Mesenchymal stem cell (in vitro differentiated cells and primary cell): ENCODE measurements at regions not wholly inside any gene's neighbourhood (a gene's known extent, or its start where the extent isn't known, plus 50 kb on each side); places are given as distances from the start of the nearest gene placed in this dataset.

Source experiments
- DNase-seq: peaks from one replicate; pipeline ENCODE4 v3.0.0-alpha.2; 2013
- H2AFZ ChIP-seq: one replicate; pipeline ENCODE4 v1.6.1; 2013; ENCODE audit warnings: low read depth, mild to moderate bottlenecking, control low read depth, inconsistent platforms, low read length, moderate library complexity
- H2AK5ac ChIP-seq: 2 replicates; pipeline ENCODE4 v1.6.1; 2013; ENCODE audit warnings: low read length, moderate library complexity, mild to moderate bottlenecking, inconsistent platforms; ENCODE audit not compliant: severe bottlenecking
- H2BK120ac ChIP-seq: one replicate; pipeline ENCODE4 v1.6.1; 2013; ENCODE audit warnings: low read depth, mild to moderate bottlenecking, inconsistent platforms, low read length, moderate library complexity
- H2BK12ac ChIP-seq, 2 experiments: one replicate each; pipeline ENCODE4 v1.6.1; 2013; ENCODE audit warnings: inconsistent platforms in 2 of 2, low read length in 2 of 2, mild to moderate bottlenecking in 2 of 2, moderate library complexity in 2 of 2, control low read depth in 1 of 2
- H2BK15ac ChIP-seq: one replicate; pipeline ENCODE4 v1.6.1; 2013; ENCODE audit warnings: mild to moderate bottlenecking, low read depth, inconsistent platforms; ENCODE audit not compliant: poor library complexity, severe bottlenecking
- H2BK5ac ChIP-seq: 2 replicates; pipeline ENCODE4 v1.6.1; 2013; ENCODE audit warnings: low read depth, mild to moderate bottlenecking, low read length, control low read depth, inconsistent platforms; ENCODE audit not compliant: poor library complexity, severe bottlenecking
- H3K14ac ChIP-seq, 2 experiments: one replicate each; pipeline ENCODE4 v1.6.1; 2013; ENCODE audit warnings: inconsistent platforms in 2 of 2, low read length in 2 of 2, control low read depth in 1 of 2, mild to moderate bottlenecking in 1 of 2, moderate library complexity in 1 of 2
- H3K18ac ChIP-seq, 2 experiments: one replicate each; pipeline ENCODE4 v1.6.1; 2013; ENCODE audit warnings: inconsistent platforms in 2 of 2, low read length in 2 of 2, control low read depth in 1 of 2, low read depth in 1 of 2, mild to moderate bottlenecking in 1 of 2
- H3K23ac ChIP-seq, 2 experiments: one replicate each; pipeline ENCODE4 v1.6.1; 2013; ENCODE audit warnings: inconsistent platforms in 2 of 2, low read length in 2 of 2, mild to moderate bottlenecking in 2 of 2, moderate library complexity in 2 of 2, control low read depth in 1 of 2
- H3K27ac ChIP-seq: 2 replicates; pipeline ENCODE4 v1.5.1; 2013; ENCODE audit warnings: mild to moderate bottlenecking, moderate library complexity, low read length, control low read depth, inconsistent platforms; ENCODE audit not compliant: poor library complexity, severe bottlenecking
- H3K27me3 ChIP-seq, 2 experiments: 2 replicates each; pipeline versions ENCODE4 v1.6.1 to v1.7.0; 2013; ENCODE audit warnings: low read length in 2 of 2, mild to moderate bottlenecking in 2 of 2, moderate library complexity in 2 of 2, control low read depth in 1 of 2, inconsistent platforms in 1 of 2; ENCODE audit not compliant: control insufficient read depth in 1 of 2, insufficient read depth in 1 of 2
- H3K36me3 ChIP-seq, 2 experiments: 2 replicates each; pipeline versions ENCODE4 v1.6.1 to v1.7.0; 2013; ENCODE audit warnings: low read length in 2 of 2, control low read depth in 1 of 2, inconsistent platforms in 1 of 2, low read depth in 1 of 2, mild to moderate bottlenecking in 1 of 2; ENCODE audit not compliant: insufficient read depth in 2 of 2, control insufficient read depth in 1 of 2
- H3K4ac ChIP-seq, 2 experiments: one replicate each; pipeline ENCODE4 v1.6.1; 2013; ENCODE audit warnings: inconsistent platforms in 2 of 2, low read length in 2 of 2, mild to moderate bottlenecking in 2 of 2, moderate library complexity in 2 of 2, control low read depth in 1 of 2, low read depth in 1 of 2
- H3K4me1 ChIP-seq: 2 replicates; pipeline ENCODE4 v1.6.1; 2013; ENCODE audit warnings: low read depth, low read length, control low read depth; ENCODE audit not compliant: control insufficient read depth, insufficient read depth
- H3K4me2 ChIP-seq: 2 replicates; pipeline ENCODE4 v1.6.1; 2013; ENCODE audit warnings: low read length, mild to moderate bottlenecking, inconsistent platforms; ENCODE audit not compliant: poor library complexity, severe bottlenecking
- H3K4me3 ChIP-seq, 2 experiments: 2 replicates each; pipeline versions ENCODE4 v1.5.1 to v1.7.0; 2013; ENCODE audit warnings: low read length in 2 of 2, mild to moderate bottlenecking in 2 of 2, control low read depth in 1 of 2, low read depth in 1 of 2; ENCODE audit not compliant: insufficient read depth in 1 of 2
- H3K79me1 ChIP-seq: replicated peaks from 2 replicates; pipeline ENCODE4 v1.6.1; 2013; ENCODE audit warnings: mild to moderate bottlenecking, control low read depth, low read length, inconsistent platforms; ENCODE audit not compliant: poor library complexity, severe bottlenecking
- H3K9ac ChIP-seq: 2 replicates; pipeline ENCODE4 v1.7.0; 2013; ENCODE audit warnings: mild to moderate bottlenecking, low read length, moderate library complexity
- H3K9me3 ChIP-seq: 2 replicates; pipeline ENCODE4 v1.7.0; 2013; ENCODE audit warnings: mild to moderate bottlenecking, low read length; ENCODE audit not compliant: control insufficient read depth
- H4K8ac ChIP-seq: one replicate; pipeline ENCODE4 v1.6.1; 2013; ENCODE audit warnings: inconsistent platforms, mild to moderate bottlenecking, low read length, moderate library complexity
- H4K91ac ChIP-seq: one replicate; pipeline ENCODE4 v1.6.1; 2013; ENCODE audit warnings: mild to moderate bottlenecking, low read length, inconsistent platforms
- WGBS: methylation state at CpG from one replicate; pipeline ENCODE4 v1.1.7; 2013; ENCODE audit warnings: mixed read lengths; 5-methylcytosine and 5-hydroxymethylcytosine counted together

DNA sequence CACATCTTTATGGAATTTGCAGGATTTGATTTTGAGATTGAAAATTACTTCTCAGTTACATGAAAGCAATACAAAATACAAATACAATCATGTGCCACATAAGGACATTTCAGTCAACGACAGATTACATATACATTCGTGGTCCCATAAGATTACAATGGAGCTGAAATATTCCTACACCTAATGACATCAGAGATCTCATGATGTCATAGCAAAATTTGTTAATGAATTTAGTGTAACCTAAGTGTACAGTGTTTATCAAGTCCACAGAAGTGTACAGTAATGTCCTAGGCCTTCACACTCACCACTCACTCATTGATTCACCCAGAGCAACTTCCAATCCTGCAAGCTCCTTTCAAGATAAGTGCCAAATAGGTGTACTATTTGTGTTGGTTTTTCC, 126.5 kb downstream of the GPAM start:
- 80% methylated on average over 1 of the region's 2 CpGs for WGBS
- H3K23ac ChIP-seq, result no peak overlapping the region
- H3K4me2 ChIP-seq, result no peak overlapping the region
- no peak overlapping the region for H2BK120ac ChIP-seq
- H3K36me3 ChIP-seq, result no peaks in the 10 kb centered on the region
- no peaks in the 10 kb centered on the region for H3K9me3 ChIP-seq
- no peak overlapping the region for H2AFZ ChIP-seq
- H3K27ac ChIP-seq, result no peak overlapping the region
- H3K4me3 ChIP-seq, result no peak overlapping the region
- H3K4ac ChIP-seq, result no peak overlapping the region
- no peaks in the 10 kb centered on the region for H3K4me1 ChIP-seq
- no peak overlapping the region for H2AK5ac ChIP-seq
- H2BK12ac ChIP-seq, result no peak overlapping the region
- no peak overlapping the region for H3K18ac ChIP-seq
- no peak overlapping the region for H4K91ac ChIP-seq
- peaks cover 0 to 5% of the 10 kb centered on the region in 2 experiments for H3K27me3 ChIP-seq
- no peak for DNase-seq
- no peak overlapping the region for H2BK15ac ChIP-seq
- no peak overlapping the region for H3K14ac ChIP-seq
- no peak overlapping the region for H2BK5ac ChIP-seq
- H3K9ac ChIP-seq, result no peak overlapping the region
- no peak overlapping the region for H4K8ac ChIP-seq
- no peaks in the 10 kb centered on the region for H3K79me1 ChIP-seq

DNA sequence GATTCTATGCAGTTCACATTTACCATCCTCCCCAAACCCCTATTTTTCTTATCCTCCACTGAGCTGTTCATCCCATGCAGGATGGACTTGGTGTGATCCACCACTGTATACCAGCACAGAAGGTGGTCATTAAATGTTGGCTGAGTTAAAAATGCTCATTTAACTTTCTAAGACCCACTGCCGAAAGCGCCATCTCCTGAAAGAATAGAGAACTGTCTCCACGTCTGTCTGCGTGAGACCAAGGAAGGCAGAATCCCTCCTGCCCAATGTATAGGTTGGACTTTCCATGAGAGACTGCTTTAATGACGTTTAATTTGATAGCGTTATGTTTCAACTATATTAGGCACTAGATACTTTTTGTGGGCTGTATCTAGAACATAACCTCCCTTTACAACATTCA, 124.3 kb downstream of the GPAM start:
- no peaks in the 10 kb centered on the region for H3K9me3 ChIP-seq
- no peak overlapping the region for H2BK5ac ChIP-seq
- H3K23ac ChIP-seq, result no peak overlapping the region
- H3K4me2 ChIP-seq, result no peak overlapping the region
- no peak overlapping the region for H3K4ac ChIP-seq
- DNase-seq, result no peak
- no peaks in the 10 kb centered on the region for H3K79me1 ChIP-seq
- H4K8ac ChIP-seq, result no peak overlapping the region
- H2BK15ac ChIP-seq, result no peak overlapping the region
- no peaks in the 10 kb centered on the region for H3K4me1 ChIP-seq
- no peak overlapping the region for H3K18ac ChIP-seq
- no peak overlapping the region for H3K14ac ChIP-seq
- H3K4me3 ChIP-seq, result no peak overlapping the region
- no peak overlapping the region for H2BK120ac ChIP-seq
- H2AFZ ChIP-seq, result no peak overlapping the region
- H2AK5ac ChIP-seq, result no peak overlapping the region
- no peak overlapping the region for H2BK12ac ChIP-seq
- WGBS, result 73% methylated on average over 4 of the region's 6 CpGs
- no peak overlapping the region for H3K27ac ChIP-seq
- no peaks in the 10 kb centered on the region for H3K27me3 ChIP-seq
- H4K91ac ChIP-seq, result no peak overlapping the region
- no peaks in the 10 kb centered on the region for H3K36me3 ChIP-seq
- H3K9ac ChIP-seq, result no peak overlapping the region

GRCh38 chr10:112071596-112072133, 111.9 kb downstream of the GPAM start:
- Histone ChIP-seq H2BK15ac (no peak overlapping the region), H3K79me1 (no peaks in the 10 kb centered on the region), H4K91ac (no peak overlapping the region), H3K4ac (no peak overlapping the region), H3K9me3 (no peaks in the 10 kb centered on the region), H3K23ac (no peak overlapping the region), H2BK120ac (no peak overlapping the region), H2BK12ac (no peak overlapping the region), H3K4me2 (no peak overlapping the region), H3K4me3 (no peak overlapping the region), H3K36me3 (no peaks in the 10 kb centered on the region), H2BK5ac (no peak overlapping the region), H2AK5ac (no peak overlapping the region), H2AFZ (no peak overlapping the region), H3K27me3 (peaks cover 0 to 4% of the 10 kb centered on the region in 2 experiments), H3K14ac (no peak overlapping the region), H3K27ac (no peak overlapping the region), H3K9ac (no peak overlapping the region), H3K4me1 (no peaks in the 10 kb centered on the region), H3K18ac (no peak overlapping the region), H4K8ac (no peak overlapping the region)
- no peak for DNase-seq
- 100% methylated on average over 1 of the region's 2 CpGs for WGBS

DNA sequence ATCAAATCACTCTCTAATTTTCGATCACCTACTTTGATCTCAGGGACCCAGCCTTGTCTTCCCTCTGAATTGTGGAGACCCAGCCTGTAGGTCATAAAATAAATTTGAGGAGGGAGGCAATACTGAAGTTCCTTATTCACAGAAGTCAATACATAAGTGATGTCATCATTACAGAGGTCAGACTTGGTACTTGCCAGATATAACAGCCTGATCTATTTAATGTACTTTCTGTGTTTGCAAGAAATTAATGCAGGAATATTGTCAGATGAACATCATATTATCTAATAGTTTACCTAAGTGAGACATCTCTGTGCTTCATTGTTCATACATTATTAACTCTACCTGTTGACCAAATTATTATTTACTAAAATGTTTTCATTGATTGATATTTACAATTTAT, 105.6 kb downstream of the GPAM start:
- H3K9me3 ChIP-seq, result no peaks in the 10 kb centered on the region
- no peak overlapping the region for H2BK15ac ChIP-seq
- WGBS, result no CpG with 5 or more reads among the region's 1 CpG
- H3K4me3 ChIP-seq, result no peak overlapping the region
- no peak overlapping the region for H3K18ac ChIP-seq
- no peak overlapping the region for H3K23ac ChIP-seq
- H3K4me2 ChIP-seq, result no peak overlapping the region
- H3K9ac ChIP-seq, result no peak overlapping the region
- no peaks in the 10 kb centered on the region for H3K36me3 ChIP-seq
- DNase-seq, result no peak
- no peak overlapping the region for H3K27ac ChIP-seq
- no peak overlapping the region for H3K4ac ChIP-seq
- H2BK5ac ChIP-seq, result no peak overlapping the region
- no peak overlapping the region for H4K8ac ChIP-seq
- H2BK12ac ChIP-seq, result no peak overlapping the region
- no peaks in the 10 kb centered on the region for H3K4me1 ChIP-seq
- no peak overlapping the region for H2AFZ ChIP-seq
- no peak overlapping the region for H3K14ac ChIP-seq
- no peaks in the 10 kb centered on the region for H3K79me1 ChIP-seq
- no peak overlapping the region for H2AK5ac ChIP-seq
- no peaks in the 10 kb centered on the region for H3K27me3 ChIP-seq
- no peak overlapping the region for H2BK120ac ChIP-seq
- no peak overlapping the region for H4K91ac ChIP-seq
